Astrocyte (in vitro differentiated cells and primary cell): ENCODE measurements at regions not wholly inside any gene's neighbourhood (a gene's known extent, or its start where the extent isn't known, plus 50 kb on each side); places are given as distances from the start of the nearest gene placed in this dataset.

Experiments used
- DNase-seq: peaks from one replicate; pipeline ENCODE4 v3.0.0-alpha.2; 2010; ENCODE audit warnings: low read depth
- FAIRE-seq: peaks from 2 replicates; lab custom pipeline; 2011; peaks lifted over from hg19 to GRCh38; lab: Jason Lieb, UNC
- H2AFZ ChIP-seq: 2 replicates; pipeline ENCODE4 v1.6.0; 2012; ENCODE audit warnings: low read depth, low read length, inconsistent platforms
- H3K27ac ChIP-seq: 2 replicates; pipeline ENCODE4 v1.5.1; 2011; ENCODE audit warnings: low read depth, low read length, inconsistent platforms
- H3K27me3 ChIP-seq: 2 replicates; pipeline ENCODE4 v1.6.0; 2011; ENCODE audit warnings: low read length, inconsistent platforms; ENCODE audit not compliant: insufficient read depth
- H3K36me3 ChIP-seq: 2 replicates; pipeline ENCODE4 v1.5.1; 2011; ENCODE audit warnings: low read length, inconsistent platforms; ENCODE audit not compliant: insufficient read depth
- H3K4me1 ChIP-seq: 2 replicates; pipeline ENCODE4 v1.5.1; 2011; ENCODE audit warnings: low read length, inconsistent platforms; ENCODE audit not compliant: insufficient read depth
- H3K4me2 ChIP-seq: 2 replicates; pipeline ENCODE4 v1.6.0; 2012; ENCODE audit warnings: low read length, inconsistent platforms
- H3K4me3 ChIP-seq: 2 replicates; pipeline ENCODE4 v1.5.1; 2011; ENCODE audit warnings: low read depth, mild to moderate bottlenecking, low read length, inconsistent platforms; ENCODE audit not compliant: insufficient read depth
- H3K79me2 ChIP-seq: 2 replicates; pipeline ENCODE4 v1.6.0; 2012; ENCODE audit warnings: mild to moderate bottlenecking, low read length, inconsistent platforms; ENCODE audit not compliant: insufficient read depth
- H3K9ac ChIP-seq: 2 replicates; pipeline ENCODE4 v1.6.0; 2012; ENCODE audit warnings: mild to moderate bottlenecking, low read length, inconsistent platforms
- H3K9me3 ChIP-seq: 2 replicates; pipeline ENCODE4 v1.5.1; 2012; ENCODE audit warnings: low read depth, mild to moderate bottlenecking, low read length, inconsistent platforms; ENCODE audit not compliant: insufficient read depth
- H4K20me1 ChIP-seq: 2 replicates; pipeline ENCODE4 v1.6.0; 2012; ENCODE audit warnings: low read length, inconsistent platforms; ENCODE audit not compliant: insufficient read depth
- H3K27ac Mint-ChIP-seq: one replicate; pipeline ENCODE4 v1.8.0; 2021; ENCODE audit warnings: mild to moderate bottlenecking, mixed read lengths; ENCODE audit not compliant: unreplicated experiment
- H3K27me3 Mint-ChIP-seq: one replicate; pipeline ENCODE4 v1.8.0; 2021; ENCODE audit warnings: low read depth, mixed read lengths; ENCODE audit not compliant: unreplicated experiment
- H3K36me3 Mint-ChIP-seq: one replicate; pipeline ENCODE4 v1.8.0; 2021; ENCODE audit warnings: low read depth, mixed read lengths; ENCODE audit not compliant: unreplicated experiment
- H3K4me1 Mint-ChIP-seq: one replicate; pipeline ENCODE4 v1.8.0; 2021; ENCODE audit warnings: low read depth, mixed read lengths; ENCODE audit not compliant: unreplicated experiment
- H3K4me3 Mint-ChIP-seq: one replicate; pipeline ENCODE4 v1.8.0; 2021; ENCODE audit warnings: mild to moderate bottlenecking, moderate library complexity, mixed read lengths; ENCODE audit not compliant: unreplicated experiment
- H3K9me3 Mint-ChIP-seq: one replicate; pipeline ENCODE4 v1.8.0; 2021; ENCODE audit warnings: mild to moderate bottlenecking, mixed read lengths; ENCODE audit not compliant: unreplicated experiment
- CTCF ChIP-seq: IDR thresholded peaks from 2 replicates; pipeline ENCODE4 v1.5.1; 2011; ENCODE audit warnings: low read depth, mild to moderate bottlenecking, inconsistent platforms, low read length, moderate library complexity; ENCODE audit not compliant: insufficient read depth
- EZH2 ChIP-seq: IDR thresholded peaks from 2 replicates; pipeline ENCODE4 v1.6.1; 2012; ENCODE audit warnings: mild to moderate bottlenecking, low read length, inconsistent platforms; ENCODE audit not compliant: insufficient read depth

- Histone ChIP-seq H3K9me3 (peaks cover 5% of the 10 kb centered on the region), H3K79me2 (no peaks in the 10 kb centered on the region), H3K4me3 (no peak overlapping the region), H3K27ac (no peak overlapping the region), H4K20me1 (no peaks in the 10 kb centered on the region), H2AFZ (no peak overlapping the region), H3K4me2 (no peak overlapping the region), H3K9ac (no peak overlapping the region), H3K36me3 (no peaks in the 10 kb centered on the region), H3K27me3 (no peaks in the 10 kb centered on the region), H3K4me1 (no peaks in the 10 kb centered on the region)
- Mint-ChIP-seq H3K27me3 (no peaks in the 10 kb centered on the region), H3K4me1 (no peaks in the 10 kb centered on the region), H3K9me3 (peaks cover 27% of the 10 kb centered on the region), H3K36me3 (no peaks in the 10 kb centered on the region), H3K27ac (no peak overlapping the region), H3K4me3 (no peak overlapping the region)
- DNase-seq (no peak), FAIRE-seq (no peak)
- TF ChIP-seq EZH2 (no peak), CTCF (no peak)
Observed at GRCh38 chr9:31774571-31774970, 609.9 kb upstream of the ACO1 start.

GRCh38 chr9:31776471-31776870, 608.0 kb upstream of the ACO1 start:
- Mint-ChIP-seq H3K27ac (no peak overlapping the region), H3K9me3 (peaks cover 30% of the 10 kb centered on the region), H3K4me1 (peaks cover 2% of the 10 kb centered on the region), H3K36me3 (peaks cover 2% of the 10 kb centered on the region), H3K27me3 (no peaks in the 10 kb centered on the region), H3K4me3 (no peak overlapping the region)
- no peaks in the 10 kb centered on the region for H4K20me1 ChIP-seq
- DNase-seq (no peak), FAIRE-seq (no peak)
- H3K4me3 ChIP-seq, result no peak overlapping the region
- TF ChIP-seq CTCF (no peak), EZH2 (no peak)
- H3K36me3 ChIP-seq, result no peaks in the 10 kb centered on the region
- no peak overlapping the region for H3K4me2 ChIP-seq
- no peak overlapping the region for H2AFZ ChIP-seq
- peaks cover 12% of the 10 kb centered on the region for H3K9me3 ChIP-seq
- no peaks in the 10 kb centered on the region for H3K79me2 ChIP-seq
- no peaks in the 10 kb centered on the region for H3K27me3 ChIP-seq
- no peak overlapping the region for H3K9ac ChIP-seq
- no peak overlapping the region for H3K27ac ChIP-seq
- no peaks in the 10 kb centered on the region for H3K4me1 ChIP-seq

- Mint-ChIP-seq H3K36me3 (peaks cover 2% of the 10 kb centered on the region), H3K27ac (no peak overlapping the region), H3K27me3 (no peaks in the 10 kb centered on the region), H3K4me3 (no peak overlapping the region), H3K4me1 (peaks cover 2% of the 10 kb centered on the region), H3K9me3 (peaks cover 14% of the 10 kb centered on the region)
- TF ChIP-seq CTCF, result no peak
- TF ChIP-seq EZH2, result no peak
- H3K27me3 ChIP-seq, result no peaks in the 10 kb centered on the region
- no peaks in the 10 kb centered on the region for H3K4me1 ChIP-seq
- DNase-seq (no peak), FAIRE-seq (no peak)
- H3K4me3 ChIP-seq, result no peak overlapping the region
- H3K4me2 ChIP-seq, result no peak overlapping the region
- H3K79me2 ChIP-seq, result no peaks in the 10 kb centered on the region
- no peak overlapping the region for H2AFZ ChIP-seq
- H3K36me3 ChIP-seq, result no peaks in the 10 kb centered on the region
- no peak overlapping the region for H3K27ac ChIP-seq
- peaks cover 7% of the 10 kb centered on the region for H3K9me3 ChIP-seq
- no peaks in the 10 kb centered on the region for H4K20me1 ChIP-seq
- H3K9ac ChIP-seq, result no peak overlapping the region
Observed at GRCh38 chr9:31783491-31783890, 601.0 kb upstream of the ACO1 start.
